NCI-H1930 (cell line): ENCODE measurements at regions not wholly inside any gene's neighbourhood (a gene's known extent, or its start where the extent isn't known, plus 50 kb on each side); places are given as distances from the start of the nearest gene placed in this dataset.
"Not testable (repeated sequence)": the region's sequence is repeated elsewhere in the genome, so short reads cannot be mapped to it uniquely, and the experiment has no call there.

ENCODE experiments used
- DNase-seq, 2 experiments: peaks; one replicate each; lab custom pipeline; 2025; lab: John Stamatoyannopoulos, UW

GRCh38 chr7:10469476-10469875 lies 504.2 kb upstream of the PHF14 start:
- DNase-seq, result no peak

- DNase-seq, result no peak
Measured at GRCh38 chr7:10471280-10472058, 502.2 kb upstream of the PHF14 start.

GRCh38 chr7:10472115-10472514 lies 501.6 kb upstream of the PHF14 start:
- no peak for DNase-seq

- DNase-seq, result no peak
Measured at GRCh38 chr7:10473569-10473968, 500.1 kb upstream of the PHF14 start.

GRCh38 chr7:10474048-10474447 lies 499.6 kb upstream of the PHF14 start:
- no peak for DNase-seq

GRCh38 chr7:10475940-10476641 lies 497.6 kb upstream of the PHF14 start:
- no peak for DNase-seq

- no peak for DNase-seq
Measured at GRCh38 chr7:10476642-10477041, 497.0 kb upstream of the PHF14 start.

- DNase-seq, result no peak
Measured at GRCh38 chr7:10483671-10484070, 490.0 kb upstream of the PHF14 start.

GRCh38 chr7:10484767-10485166 lies 488.9 kb upstream of the PHF14 start:
- DNase-seq, result no peak

- not testable (repeated sequence) for DNase-seq
Measured at GRCh38 chr7:10501206-10501884, 472.3 kb upstream of the PHF14 start.

GRCh38 chr7:10507032-10507431 lies 466.6 kb upstream of the PHF14 start:
- no peak for DNase-seq

- no peak for DNase-seq
Measured at GRCh38 chr7:10521306-10521705, 452.4 kb upstream of the PHF14 start.

- not testable (repeated sequence) for DNase-seq
Measured at GRCh38 chr7:10533429-10533828, 440.2 kb upstream of the PHF14 start.

GRCh38 chr7:10536561-10536960 lies 437.1 kb upstream of the PHF14 start:
- no peak for DNase-seq

- DNase-seq, result no peak
Measured at GRCh38 chr7:10537764-10538163, 435.9 kb upstream of the PHF14 start.

GRCh38 chr7:10557375-10557774 lies 416.3 kb upstream of the PHF14 start:
- DNase-seq, result no peak

- no peak for DNase-seq
Measured at GRCh38 chr7:10560497-10560896, 413.2 kb upstream of the PHF14 start.

- no peak for DNase-seq
Measured at GRCh38 chr7:10568891-10569290, 404.8 kb upstream of the PHF14 start.

- no peak for DNase-seq
Measured at GRCh38 chr7:10571759-10572158, 401.9 kb upstream of the PHF14 start.

- no peak for DNase-seq
Measured at GRCh38 chr7:10577866-10578374, 395.8 kb upstream of the PHF14 start.

GRCh38 chr7:10579561-10579960 lies 394.1 kb upstream of the PHF14 start:
- DNase-seq, result no peak

GRCh38 chr7:10584886-10585285 lies 388.8 kb upstream of the PHF14 start:
- no peak for DNase-seq

- DNase-seq, result no peak
Measured at GRCh38 chr7:10588084-10588483, 385.6 kb upstream of the PHF14 start.
